CD1c-positive myeloid dendritic cell (primary cell): ENCODE measurements at regions not wholly inside any gene's neighbourhood (a gene's known extent, or its start where the extent isn't known, plus 50 kb on each side); places are given as distances from the start of the nearest gene placed in this dataset.
"Not testable (repeated sequence)": the region's sequence is repeated elsewhere in the genome, so short reads cannot be mapped to it uniquely, and the experiment has no call there.

ENCODE experiments used
- DNase-seq: peaks from one replicate; pipeline ENCODE4 v3.0.0-alpha.2; 2016; ENCODE audit errors: extremely low spot score

GRCh38 chrX:25442499-25442898 lies 426.7 kb upstream of the ARX start:
- no peak for DNase-seq

DNA sequence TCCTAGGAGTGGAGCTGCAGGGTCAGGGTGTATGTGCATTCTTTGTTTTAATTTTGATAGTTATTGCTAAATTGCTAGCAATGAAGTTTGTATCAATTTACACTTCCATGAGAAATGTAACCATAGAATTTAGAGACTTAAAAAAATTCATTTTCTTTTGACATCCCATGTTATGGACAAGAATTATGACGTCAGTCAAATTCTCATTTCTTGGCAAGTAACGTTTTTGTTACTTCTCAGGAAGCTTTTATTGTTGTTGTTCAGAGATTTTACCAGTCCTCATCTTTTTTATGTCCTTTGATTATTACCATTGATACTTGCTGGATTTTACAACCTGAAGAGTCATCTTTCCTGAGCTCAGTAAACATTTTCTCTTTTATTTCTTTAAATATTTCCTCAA lies 417.5 kb upstream of the ARX start:
- no peak for DNase-seq

- DNase-seq, result no peak
These were observed 416.6 kb upstream of the ARX start for GRCh38 chrX:25432396-25432795.

GRCh38 chrX:25427873-25428555 lies 412.2 kb upstream of the ARX start:
- DNase-seq, result no peak

DNA sequence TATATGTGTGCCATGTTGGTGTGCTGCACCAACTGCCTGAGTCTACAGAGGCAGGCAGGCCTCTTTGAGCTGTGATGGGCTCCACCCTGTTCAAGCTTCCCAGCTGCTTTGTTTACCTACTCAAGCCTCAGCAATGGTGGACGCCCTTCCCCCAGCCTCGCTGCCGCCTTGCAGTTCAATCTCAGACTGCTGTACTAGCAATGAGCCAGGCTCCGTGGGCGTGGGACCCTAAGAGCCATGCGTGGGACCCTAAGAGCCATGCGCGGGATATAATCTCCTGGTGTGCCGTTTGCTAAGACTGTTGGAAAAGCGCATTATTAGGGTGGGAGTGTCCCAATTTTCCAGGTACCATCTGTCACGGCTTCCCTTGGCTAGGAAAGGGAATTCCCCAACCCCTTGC lies 388.4 kb upstream of the ARX start:
- DNase-seq, result not testable (repeated sequence)

GRCh38 chrX:25389266-25389665 lies 373.5 kb upstream of the ARX start:
- no peak for DNase-seq

DNA sequence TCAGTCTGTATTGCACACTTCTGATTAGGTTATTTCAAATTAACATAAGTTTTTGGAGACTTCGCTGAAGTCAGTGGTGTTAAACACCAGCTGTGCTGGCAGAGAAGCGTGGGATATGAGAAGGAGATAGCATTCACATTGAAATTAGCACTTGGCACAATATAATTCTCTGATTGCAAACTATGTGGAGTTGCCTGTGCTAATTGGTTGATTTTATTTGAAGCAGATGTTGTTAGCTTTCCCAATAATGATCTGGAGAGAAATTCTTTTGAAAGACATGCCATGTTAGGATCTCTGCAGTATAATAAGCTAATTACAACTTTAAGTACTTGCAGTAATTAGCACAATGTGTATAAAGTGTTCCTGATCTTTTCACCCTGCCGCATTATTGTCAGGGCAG lies 367.4 kb upstream of the ARX start:
- no peak for DNase-seq

DNA sequence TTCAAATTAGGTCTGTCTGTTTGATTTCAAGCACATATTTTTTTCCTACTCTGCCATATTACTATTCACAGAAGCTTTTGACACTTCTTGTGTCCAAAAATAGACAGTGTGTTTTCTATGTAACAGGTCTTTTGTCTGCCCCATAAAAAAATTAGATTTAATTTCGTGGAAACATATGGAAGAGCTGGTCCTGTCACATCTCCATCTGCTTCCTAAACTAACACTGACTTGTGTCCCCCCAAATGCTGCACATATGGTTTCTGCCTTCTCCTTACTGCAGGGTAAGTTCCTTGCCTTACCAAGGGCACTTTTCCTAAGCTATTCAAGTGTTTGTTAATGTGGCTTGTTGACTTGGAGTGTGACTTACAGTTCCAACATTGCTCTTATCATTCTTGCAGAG lies 340.7 kb upstream of the ARX start:
- DNase-seq, result no peak

DNA sequence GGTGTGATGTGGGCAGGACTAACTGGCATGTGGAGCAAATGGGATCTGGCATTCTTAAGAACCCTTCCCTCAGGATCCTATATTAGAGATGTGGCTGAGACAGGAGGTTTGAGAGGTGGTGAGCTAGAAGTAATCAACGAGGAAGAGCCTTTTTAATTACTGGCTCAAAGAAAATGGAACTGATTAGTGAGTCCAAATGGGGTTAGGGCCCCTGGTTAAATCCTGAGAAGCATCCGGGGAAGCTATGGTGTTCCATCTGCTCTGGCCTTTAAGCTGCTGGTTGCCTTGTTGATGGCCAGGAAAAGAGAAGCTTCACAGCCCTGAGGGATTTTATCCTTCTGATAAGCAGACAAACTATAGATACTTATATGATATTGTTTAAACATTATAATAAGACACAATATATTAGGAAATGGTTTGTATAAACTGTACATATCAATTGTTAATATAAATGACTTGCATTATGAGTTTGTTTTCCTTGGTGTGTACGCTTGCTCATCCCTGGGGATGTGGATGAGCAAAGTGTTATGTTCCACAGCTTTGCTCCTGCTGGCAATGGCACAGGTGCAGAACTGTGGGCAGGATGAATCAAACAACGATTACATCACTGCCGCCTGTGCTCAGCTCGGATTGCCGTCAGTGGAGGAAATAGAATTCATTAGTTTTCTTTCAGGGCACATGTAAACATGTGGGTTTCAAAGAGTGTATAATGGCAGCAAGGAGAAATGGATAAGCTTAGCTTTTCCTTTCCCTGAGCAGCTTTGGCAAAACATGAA lies 328.6 kb upstream of the ARX start:
- no peak for DNase-seq

DNA sequence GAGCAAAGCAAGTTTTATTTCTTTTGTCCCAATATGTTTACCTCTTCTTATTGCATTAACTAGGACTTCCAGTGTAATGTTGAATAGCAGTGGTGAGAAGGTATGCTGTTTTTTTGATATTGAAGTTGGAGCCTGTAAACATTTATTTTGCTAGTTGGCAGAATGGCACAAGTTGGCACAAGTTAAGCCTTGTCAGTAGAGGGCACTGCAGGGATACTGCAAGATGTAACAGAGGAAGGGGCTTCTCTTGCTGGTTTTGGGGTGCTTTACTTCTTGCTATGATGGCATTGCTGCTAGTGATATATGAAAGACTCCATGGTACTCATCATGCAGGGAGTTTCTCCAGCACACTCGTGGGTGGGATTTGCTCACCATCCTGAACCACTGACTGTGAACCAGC lies 327.3 kb upstream of the ARX start:
- no peak for DNase-seq

DNA sequence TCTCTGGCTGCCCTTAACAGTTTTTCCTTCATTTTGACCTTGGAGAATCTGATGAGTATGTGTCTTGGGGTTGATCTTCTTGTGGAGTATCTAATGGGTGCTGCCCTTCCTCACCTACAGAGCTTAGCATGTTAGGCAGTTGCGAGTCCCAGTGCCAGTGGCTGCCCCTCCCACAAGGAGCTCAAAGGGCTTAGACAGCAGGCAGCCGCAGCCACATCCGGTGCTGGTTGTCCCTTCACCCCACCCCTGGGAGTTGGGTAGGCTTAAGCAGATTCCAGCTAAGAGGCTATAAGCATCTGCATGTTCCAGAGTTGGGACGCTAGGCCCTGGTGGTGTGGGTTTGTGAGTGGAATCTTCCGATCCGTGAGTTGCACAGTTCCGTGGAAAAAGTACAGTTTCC lies 322.1 kb upstream of the ARX start:
- DNase-seq, result no peak

DNA sequence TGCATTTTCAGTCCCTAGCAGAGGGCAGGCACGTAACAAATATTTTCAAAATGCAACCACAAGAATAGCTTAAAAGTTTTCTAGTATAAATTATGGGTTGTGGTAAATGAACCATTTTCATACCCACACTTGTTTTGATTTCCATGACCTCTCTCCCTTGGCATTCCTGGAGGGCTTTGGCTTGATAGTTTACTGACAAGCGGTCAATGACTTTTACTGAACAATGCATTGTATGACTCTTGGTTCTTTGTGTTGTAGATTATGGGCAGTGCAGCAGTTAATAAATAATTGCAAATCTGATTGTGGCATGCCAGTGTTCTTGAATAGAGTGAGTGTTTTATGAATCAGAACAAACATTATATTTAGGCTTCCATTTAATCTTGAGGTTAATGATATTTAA lies 285.2 kb upstream of the ARX start:
- no peak for DNase-seq

DNA sequence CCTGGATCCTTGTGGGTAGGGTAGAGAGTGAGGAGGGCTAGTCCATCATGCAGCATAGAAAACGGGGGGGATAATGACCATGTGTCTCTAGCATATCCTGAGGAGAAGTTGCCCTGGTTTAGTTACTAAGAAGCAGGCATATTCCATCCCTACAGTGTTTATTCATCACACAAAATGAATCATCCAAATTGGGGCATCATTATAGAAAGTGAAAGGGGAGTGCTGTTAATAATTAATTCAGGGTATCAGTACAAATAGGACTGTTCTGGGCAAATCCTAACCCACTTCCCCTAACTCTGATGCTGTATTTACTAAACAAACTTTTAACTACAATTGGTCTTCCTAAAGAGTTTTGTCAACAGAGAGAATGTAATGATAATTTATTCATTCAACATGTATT lies 281.1 kb upstream of the ARX start:
- no peak for DNase-seq

- no peak for DNase-seq
These were observed 279.7 kb upstream of the ARX start for GRCh38 chrX:25295466-25295865.

DNA sequence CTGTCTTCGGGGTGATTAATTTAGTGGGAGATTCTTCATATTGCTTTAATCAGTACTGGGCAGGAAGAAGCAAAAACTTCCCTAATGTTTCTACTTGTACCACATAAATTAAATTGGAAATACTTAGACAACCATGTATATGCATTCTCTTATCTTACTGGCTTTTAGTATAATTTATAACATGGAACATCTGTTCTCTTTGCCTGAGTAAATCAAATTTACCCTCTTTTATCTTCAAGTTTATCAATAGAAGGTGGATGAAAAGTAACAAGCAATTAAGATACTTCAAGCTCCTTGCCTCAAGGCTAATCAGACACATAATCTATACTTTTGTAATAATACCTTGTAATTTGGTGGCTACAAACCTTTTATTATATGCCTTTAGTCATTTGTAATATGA lies 274.4 kb upstream of the ARX start:
- DNase-seq, result no peak

- no peak for DNase-seq
These were observed 272.9 kb upstream of the ARX start for GRCh38 chrX:25288676-25289075.

- no peak for DNase-seq
These were observed 271.8 kb upstream of the ARX start for GRCh38 chrX:25287521-25287920.

- no peak for DNase-seq
These were observed 269.8 kb upstream of the ARX start for GRCh38 chrX:25285598-25285997.

GRCh38 chrX:25279510-25279909 lies 263.7 kb upstream of the ARX start:
- DNase-seq, result no peak

GRCh38 chrX:25278341-25278740 lies 262.6 kb upstream of the ARX start:
- no peak for DNase-seq

GRCh38 chrX:25277574-25277973 lies 261.8 kb upstream of the ARX start:
- DNase-seq, result no peak

DNA sequence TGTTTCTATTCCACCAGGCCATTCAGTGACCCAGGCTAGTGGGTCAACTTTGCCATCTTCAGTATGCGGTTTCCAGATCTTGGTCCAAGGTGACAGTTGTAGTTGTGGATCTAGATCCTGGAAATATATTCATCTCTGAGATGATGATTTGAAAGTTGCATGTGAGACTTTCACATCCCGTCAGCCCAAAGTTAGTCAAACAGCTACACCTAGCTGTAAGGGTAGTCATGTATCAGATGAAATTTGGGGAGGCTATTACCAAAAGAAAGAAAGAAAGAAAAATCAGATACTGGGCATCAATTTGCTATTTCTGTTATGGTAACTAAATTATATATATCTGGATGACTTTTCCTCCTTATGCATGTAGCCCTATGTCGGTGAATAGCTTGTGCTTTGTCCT lies 259.4 kb upstream of the ARX start:
- DNase-seq, result no peak

DNA sequence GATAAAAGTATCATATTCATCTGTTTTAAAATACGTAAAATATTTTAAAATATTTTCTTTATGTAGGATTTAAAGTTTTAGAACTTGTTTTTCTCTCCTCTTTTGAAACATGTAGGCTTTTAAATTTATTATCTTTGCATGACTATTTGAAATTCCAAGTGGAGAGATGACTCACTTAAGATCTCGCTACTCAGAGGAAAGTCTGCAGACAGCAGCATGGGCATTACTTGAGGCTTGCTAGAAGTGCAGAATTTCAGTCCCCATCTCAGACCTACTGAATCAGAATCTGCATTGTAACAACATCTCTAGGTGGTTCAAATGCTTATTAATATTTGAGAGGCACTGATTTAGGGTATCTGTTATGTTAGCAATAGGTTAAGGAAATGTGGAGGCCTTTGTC lies 225.7 kb upstream of the ARX start:
- no peak for DNase-seq

DNA sequence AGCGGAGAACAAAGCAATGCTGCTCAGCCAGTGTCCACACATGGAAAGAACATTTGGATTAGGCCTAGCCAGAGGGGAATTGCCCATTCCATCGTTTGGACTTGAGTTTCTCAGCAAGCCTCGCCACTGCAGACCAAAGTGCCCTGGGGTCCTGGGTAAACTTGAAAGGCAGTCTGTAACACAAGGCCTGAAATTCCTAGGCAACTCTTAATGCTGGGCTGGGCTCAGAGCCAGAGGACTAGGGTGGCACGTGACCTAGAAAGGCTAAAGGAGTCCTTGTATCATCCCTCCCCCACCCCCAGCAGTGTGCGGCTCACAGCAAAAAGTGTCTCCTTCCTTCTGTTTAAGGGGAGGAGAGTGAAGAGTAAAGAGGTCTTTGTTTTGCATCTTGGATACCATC lies 210.4 kb upstream of the ARX start:
- DNase-seq, result no peak
